ENCODE measurements at regions not wholly inside any gene's neighbourhood (a gene's known extent, or its start where the extent isn't known, plus 50 kb on each side); places are given as distances from the start of the nearest gene placed in this dataset.
A peak's percentile ranks its signal among the peaks of the same experiment; 100 is the strongest.
"Not testable (repeated sequence)": the region's sequence is repeated elsewhere in the genome, so short reads cannot be mapped to it uniquely, and the experiment has no call there.

DNA sequence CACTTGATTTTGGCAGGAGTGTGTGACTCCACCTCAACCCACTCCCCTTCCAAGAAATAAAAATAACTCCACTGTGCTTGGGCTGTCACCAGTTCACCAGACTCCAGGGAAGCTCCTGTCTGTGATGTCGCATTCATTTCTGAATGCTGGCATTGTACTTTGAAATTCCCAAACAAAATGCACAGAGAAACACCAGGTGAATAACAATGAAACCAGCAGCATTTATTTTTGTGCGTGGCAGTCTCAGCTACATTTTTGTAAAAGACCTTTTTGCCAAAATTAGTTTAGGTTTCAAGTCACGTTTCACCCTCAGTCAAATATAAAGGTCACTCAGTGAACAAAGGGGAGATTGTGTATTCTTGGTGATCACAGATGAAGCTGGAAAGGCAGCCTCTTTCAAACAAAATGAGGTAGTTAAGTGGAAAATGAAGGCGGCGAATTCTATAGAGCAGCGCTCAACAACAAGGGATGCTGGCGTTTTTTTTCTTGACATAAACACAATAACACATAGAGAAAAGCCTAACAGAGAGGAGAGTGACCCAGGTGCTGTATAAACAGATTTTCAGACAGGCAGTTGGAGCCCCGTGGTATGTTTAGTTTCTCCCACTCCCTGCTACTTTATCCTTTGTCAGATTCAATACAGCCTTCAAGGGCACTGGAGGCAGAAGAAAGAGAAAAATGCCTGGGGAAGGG lies 210.3 kb upstream of the GCFC2 start:
- DNase-seq (ENCODE audit: low read depth): no peak

DNA sequence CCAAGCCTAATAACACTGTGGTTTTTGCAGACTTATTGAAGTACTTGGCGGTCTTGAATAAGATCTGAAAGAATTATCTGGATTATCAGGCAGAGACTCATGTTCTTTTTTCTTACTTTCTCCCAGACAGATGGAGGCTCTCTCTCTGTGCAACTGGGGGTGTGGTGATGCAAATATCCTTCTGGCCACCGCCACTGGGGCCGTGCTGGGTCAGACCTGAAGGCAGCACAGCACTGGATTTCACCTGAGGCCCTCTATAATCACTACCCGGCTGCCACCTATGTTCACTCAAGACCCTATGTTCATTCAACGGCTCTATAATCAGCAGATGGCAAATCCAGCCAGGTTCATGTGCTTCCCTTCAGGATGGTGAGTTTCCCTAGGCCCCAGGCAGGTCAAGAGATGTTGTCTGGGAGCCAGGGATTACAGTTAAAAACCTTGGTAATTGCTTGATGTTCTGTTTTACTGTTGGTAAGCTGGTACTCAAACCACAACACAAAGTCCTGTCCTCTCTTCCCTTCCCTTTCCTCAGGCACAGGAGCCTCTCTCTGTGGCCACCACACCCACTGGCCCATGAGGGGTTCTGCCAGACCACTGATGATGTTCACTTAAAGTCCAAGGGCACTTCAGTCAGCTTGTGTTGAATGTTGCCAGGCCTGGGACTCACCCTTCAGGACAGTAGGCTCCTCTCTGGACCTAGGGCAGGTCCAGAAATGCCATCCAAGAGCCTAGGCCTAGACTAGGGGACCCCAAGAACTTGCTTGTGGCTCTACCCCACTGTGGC lies 205.3 kb upstream of the GCFC2 start:
- DNase-seq (ENCODE audit: low read depth): no peak

DNA sequence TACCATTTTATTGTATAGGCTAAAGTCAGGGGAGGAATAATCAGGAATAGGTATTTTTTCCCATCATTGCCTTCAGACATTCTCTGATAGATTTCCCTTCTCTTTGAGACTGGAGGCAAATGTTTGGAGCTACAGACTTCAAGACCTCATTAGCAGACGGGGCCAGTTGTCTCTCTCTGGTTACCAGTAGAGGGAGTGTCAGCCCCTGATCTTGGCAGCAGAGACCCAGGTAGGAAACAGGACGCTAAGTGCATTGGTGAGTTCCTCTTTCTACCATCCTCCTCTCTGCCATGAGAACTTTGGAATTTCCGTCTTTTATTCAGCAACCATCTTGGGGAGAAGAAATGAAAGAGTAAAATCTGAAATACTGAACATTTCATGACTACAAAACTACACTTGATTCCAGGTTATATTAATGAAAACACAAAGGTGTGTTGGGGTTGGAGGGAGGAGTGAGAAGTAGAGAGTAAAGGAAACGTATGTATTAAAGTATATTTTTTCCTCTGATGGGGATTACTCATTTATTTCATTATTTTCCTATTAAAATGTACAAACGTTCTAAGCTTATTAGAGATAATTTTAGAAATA lies 186.2 kb upstream of the GCFC2 start:
- peak; percentile 29 for DNase-seq (ENCODE audit: low read depth)

GRCh38 chr2:75894170-75894569 lies 183.5 kb upstream of the GCFC2 start:
- DNase-seq (ENCODE audit: low read depth): no peak

- no peak for DNase-seq (ENCODE audit: low read depth)
Measured at GRCh38 chr2:75892490-75892889, 181.8 kb upstream of the GCFC2 start.

GRCh38 chr2:75882530-75882929 lies 171.8 kb upstream of the GCFC2 start:
- DNase-seq (ENCODE audit: low read depth): no peak

DNA sequence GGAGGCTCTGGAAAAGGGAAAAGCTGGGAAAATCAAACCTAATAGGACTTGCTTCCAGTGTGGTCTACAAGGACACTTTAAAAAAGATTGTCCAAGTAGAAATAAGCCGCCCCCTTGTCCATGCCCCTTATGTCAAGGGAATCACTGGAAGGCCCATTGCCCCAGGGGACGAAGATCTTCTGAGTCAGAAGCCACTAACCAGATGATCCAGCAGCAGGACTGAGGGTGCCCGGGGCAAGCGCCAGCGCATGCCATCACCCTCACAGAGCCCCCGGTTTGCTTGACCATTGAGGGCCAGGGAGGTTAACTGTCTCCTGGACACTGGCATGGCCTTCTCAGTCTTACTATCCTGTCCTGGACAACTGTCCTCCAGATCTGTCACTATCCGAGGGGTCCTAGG lies 164.9 kb upstream of the GCFC2 start:
- DNase-seq (ENCODE audit: low read depth): not testable (repeated sequence)

DNA sequence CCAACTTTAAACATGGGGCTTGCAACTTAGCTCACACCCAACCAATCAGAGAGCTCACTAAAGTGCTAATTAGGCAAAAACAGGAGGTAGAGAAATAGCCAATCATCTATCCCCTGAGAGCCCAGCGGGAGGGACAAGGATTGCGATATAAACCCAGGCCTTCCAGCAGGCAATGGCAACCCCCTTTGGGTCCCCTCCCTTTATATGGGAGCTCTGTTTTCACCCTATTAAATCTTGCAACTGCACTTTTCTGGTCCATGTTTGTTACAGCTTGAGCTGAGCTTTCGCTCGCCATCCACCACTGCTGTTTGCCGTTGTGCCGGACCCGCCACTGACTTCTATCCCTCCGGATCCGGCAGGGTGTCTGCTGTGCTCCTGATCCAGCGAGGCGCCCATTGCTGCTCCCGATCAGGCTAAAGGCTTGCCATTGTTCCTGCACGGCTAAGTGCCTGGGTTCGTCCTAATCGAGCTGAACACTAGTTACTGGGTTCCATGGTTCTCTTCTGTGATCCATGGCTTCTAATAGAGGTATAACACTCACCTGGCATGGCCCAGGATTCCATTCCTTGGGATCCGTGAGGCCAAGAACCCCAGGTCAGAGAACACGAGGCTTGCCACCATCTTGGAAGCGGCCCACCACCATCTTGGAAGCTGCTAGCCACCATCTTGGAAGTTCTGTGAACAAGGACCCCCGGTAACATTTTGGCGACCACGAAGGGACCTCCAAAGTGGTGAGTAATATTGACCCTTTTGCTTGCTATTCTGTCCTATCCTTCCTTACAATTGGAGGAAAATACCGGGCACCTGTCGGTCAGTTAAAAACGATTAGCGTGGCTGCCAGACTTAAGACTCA lies 161.3 kb upstream of the GCFC2 start:
- DNase-seq (ENCODE audit: low read depth): not testable (repeated sequence)

- no peak for DNase-seq (ENCODE audit: low read depth)
Measured at GRCh38 chr2:75870651-75871137, 160.0 kb upstream of the GCFC2 start.

DNA sequence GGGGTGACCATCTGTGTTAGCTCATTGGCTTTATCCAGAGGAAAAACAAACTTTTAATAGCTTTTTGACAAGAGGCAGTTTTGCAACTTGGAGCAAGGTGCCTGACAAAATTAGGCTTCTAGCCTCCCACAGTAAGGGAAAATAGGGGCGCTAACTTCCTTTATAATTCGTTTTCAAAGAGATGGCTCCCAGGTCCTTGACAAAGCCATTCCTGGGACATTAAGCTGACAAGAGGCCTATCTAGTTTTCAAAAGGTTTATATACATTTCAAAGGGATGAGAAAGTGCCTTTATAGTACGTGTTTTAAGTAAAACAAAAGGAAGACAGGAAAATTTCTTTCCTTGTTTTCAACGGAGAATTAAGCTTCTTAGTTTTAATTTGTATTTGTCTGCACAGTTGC lies 159.4 kb upstream of the GCFC2 start:
- no peak for DNase-seq (ENCODE audit: low read depth)

DNA sequence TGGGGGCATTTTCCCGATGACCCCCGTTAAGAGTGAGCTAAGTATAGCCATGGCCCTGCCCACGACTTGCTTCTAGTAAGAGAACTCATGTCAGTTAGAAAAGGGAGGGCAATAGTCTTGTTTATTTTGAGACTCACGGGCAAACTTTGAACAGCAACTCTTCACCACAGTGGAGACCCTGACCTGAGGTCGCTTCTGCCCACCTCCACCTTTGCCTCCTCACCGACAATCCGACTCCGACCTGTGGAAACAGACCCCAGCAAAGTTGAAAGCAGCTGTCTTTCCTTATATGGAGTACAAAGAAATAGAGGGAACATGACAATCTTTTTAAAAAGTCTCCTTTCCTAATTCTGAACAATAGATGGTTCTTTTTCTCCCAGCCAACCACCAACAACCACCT lies 155.0 kb upstream of the GCFC2 start:
- no peak for DNase-seq (ENCODE audit: low read depth)

GRCh38 chr2:75865083-75865482 lies 154.4 kb upstream of the GCFC2 start:
- DNase-seq (ENCODE audit: low read depth): no peak

DNA sequence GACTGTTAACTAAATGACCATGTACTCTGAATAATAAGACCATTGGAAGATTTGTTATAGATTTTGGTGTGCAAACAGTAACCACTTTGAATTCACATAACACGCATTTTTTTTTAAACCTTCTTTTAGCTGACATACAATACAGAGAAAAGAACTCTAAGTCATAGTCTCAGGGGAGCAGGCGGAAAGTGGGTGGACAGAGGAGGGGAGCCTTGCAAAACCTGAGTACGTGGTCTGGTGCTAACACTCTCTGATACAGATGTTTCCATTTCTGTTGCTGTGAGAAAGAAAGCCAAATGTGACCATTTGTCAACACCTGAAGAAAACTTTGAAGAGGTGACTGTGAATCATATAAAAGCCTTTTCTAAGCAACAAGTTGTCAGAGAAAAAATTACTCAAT lies 151.8 kb upstream of the GCFC2 start:
- no peak for DNase-seq (ENCODE audit: low read depth)

- no peak for DNase-seq (ENCODE audit: low read depth)
Measured at GRCh38 chr2:75853436-75853835, 142.7 kb upstream of the GCFC2 start.

- DNase-seq (ENCODE audit: low read depth): no peak
Measured at GRCh38 chr2:75852639-75853038, 141.9 kb upstream of the GCFC2 start.

DNA sequence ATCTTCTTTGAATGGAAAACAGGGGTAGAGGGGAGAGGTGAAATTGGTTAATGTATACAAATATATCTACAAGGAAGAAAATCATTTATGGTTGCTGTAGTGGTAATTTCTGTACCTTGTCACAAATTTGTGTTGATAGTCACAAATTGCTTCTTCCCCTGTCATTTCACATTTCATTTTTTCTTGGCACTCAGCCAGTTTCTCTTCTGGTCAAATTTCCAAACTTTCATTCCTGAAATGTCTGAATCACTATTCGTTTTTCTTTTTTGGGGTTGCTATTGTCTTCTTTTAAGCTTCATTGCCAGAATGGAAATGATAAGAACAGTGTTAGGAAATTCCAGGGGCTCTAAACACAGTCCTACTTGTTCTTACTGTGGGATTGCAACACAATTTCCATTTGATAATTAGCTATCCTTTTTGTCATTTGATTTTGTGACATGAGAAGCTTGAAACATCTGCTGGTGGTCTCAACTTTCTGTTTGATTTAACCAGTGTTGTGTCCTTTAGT lies 136.0 kb upstream of the GCFC2 start:
- DNase-seq (ENCODE audit: low read depth): no peak

DNA sequence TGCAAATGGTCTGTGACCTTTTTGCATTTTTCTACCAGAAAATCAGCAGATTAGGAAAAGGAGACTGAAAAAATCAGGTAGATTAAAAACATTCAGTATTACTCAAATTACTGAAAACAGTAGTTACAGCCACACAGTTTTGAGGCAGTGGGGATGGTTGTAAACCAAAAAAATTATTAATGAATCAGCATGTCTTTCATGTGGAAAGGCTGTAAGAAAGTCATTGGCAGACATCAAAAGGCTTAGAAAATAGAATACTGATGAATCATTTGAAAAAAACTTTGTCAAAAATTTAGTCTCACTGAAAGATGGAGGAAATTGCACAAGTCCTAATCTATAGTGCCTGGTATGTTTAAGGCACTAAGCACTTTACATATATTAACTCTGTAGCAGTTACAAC lies 133.9 kb upstream of the GCFC2 start:
- peak; percentile 30 for DNase-seq (ENCODE audit: low read depth)

DNA sequence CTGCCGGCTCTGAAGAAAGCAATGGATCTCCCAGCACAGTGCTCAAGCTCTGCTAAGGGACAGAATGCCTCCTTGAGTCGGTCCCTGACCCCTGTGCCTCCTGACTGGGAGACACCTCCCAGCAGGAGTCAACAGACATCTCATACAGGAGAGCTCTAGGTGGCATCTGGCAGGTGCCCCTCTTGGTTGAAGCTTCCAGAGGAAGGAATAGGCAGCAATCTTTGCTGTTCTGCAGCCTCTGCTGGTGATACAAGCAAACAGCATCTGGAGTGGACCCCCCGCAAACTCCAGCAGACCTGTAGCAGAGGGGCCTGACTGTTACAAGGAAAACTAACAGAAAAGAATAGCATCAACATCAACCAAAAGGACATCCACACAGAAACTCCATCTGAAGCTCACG lies 123.9 kb upstream of the GCFC2 start:
- not testable (repeated sequence) for DNase-seq (ENCODE audit: low read depth)

- DNase-seq (ENCODE audit: low read depth): no peak
Measured at GRCh38 chr2:75833386-75833785, 122.7 kb upstream of the GCFC2 start.

- DNase-seq (ENCODE audit: low read depth): no peak
Measured at GRCh38 chr2:75828826-75829225, 118.1 kb upstream of the GCFC2 start.

GRCh38 chr2:75823515-75823914 lies 112.8 kb upstream of the GCFC2 start:
- DNase-seq (ENCODE audit: low read depth): not testable (repeated sequence)
